Gastroesophageal sphincter (tissue), 3 donors: ENCODE measurements at regions not wholly inside any gene's neighbourhood (a gene's known extent, or its start where the extent isn't known, plus 50 kb on each side); places are given as distances from the start of the nearest gene placed in this dataset.

Experiments used
- EP300 ChIP-seq: sonication (generic); formaldehyde crosslinking; IDR thresholded peaks from one replicate; pipeline ENCODE4 v1.6.1; 2017; ENCODE audit warnings: antibody characterized with exemption, mild to moderate bottlenecking
- POLR2A ChIP-seq, 2 donors: fragments of 450-650 bp; IDR thresholded peaks; one replicate each; pipeline ENCODE4 v1.6.1; 2017; ENCODE audit warnings: antibody characterized with exemption in 2 of 2, mild to moderate bottlenecking in 2 of 2, moderate library complexity in 1 of 2
- POLR2AphosphoS5 ChIP-seq: sonication (generic); formaldehyde crosslinking; IDR thresholded peaks from one replicate; pipeline ENCODE4 v1.6.1; 2017; ENCODE audit warnings: antibody characterized with exemption
- TF ChIP-seq, protein P1 (sequence below), 4 experiments: fragments of 200-600 bp in 2 of 4; fragments of 450-650 bp in 2 of 4; sonication (generic) in 1 of 4; IDR thresholded peaks; one replicate each; pipeline ENCODE4 v1.5.1; 2017 to 2019; ENCODE audit warnings: antibody characterized with exemption in 4 of 4, mild to moderate bottlenecking in 2 of 4, moderate library complexity in 2 of 4

DNA sequence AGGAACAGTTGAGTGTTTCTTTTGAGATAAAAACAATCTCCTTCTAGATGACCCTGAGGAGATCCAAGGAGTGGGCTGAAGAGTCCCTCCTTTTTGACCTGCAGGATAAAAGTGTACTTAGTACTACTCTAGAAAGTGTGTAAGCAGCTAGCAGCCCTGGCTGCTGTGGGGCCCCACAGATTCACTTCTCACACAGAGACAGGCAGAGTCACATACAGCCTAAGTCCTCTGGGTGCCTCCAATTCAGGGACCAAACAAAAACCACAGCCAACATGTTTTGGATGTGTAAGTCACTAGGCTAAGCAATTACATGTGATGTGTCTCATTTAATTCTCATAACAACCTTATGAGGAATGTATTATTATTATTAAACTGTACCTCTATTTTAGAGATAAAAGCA lies 97.1 kb downstream of the TMEM100 start:
- no peak for TF ChIP-seq POLR2AphosphoS5
- TF ChIP-seq, protein P1, sequence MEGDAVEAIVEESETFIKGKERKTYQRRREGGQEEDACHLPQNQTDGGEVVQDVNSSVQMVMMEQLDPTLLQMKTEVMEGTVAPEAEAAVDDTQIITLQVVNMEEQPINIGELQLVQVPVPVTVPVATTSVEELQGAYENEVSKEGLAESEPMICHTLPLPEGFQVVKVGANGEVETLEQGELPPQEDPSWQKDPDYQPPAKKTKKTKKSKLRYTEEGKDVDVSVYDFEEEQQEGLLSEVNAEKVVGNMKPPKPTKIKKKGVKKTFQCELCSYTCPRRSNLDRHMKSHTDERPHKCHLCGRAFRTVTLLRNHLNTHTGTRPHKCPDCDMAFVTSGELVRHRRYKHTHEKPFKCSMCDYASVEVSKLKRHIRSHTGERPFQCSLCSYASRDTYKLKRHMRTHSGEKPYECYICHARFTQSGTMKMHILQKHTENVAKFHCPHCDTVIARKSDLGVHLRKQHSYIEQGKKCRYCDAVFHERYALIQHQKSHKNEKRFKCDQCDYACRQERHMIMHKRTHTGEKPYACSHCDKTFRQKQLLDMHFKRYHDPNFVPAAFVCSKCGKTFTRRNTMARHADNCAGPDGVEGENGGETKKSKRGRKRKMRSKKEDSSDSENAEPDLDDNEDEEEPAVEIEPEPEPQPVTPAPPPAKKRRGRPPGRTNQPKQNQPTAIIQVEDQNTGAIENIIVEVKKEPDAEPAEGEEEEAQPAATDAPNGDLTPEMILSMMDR (IDR thresholded peaks at IDR 0.05), result no peak
- no peak for TF ChIP-seq POLR2A (IDR thresholded peaks at IDR 0.05)
- TF ChIP-seq EP300, result no peak
